ENCODE measurements at regions not wholly inside any gene's neighbourhood (a gene's known extent, or its start where the extent isn't known, plus 50 kb on each side); places are given as distances from the start of the nearest gene placed in this dataset.
A peak's percentile ranks its signal among the peaks of the same experiment; 100 is the strongest.

- DNase-seq (ENCODE audit: low read depth in 3 of 3), result no peak
Measured at GRCh38 chr12:5195691-5196090, 152.0 kb downstream of the KCNA5 start.

GRCh38 chr12:5197131-5197530, 153.5 kb downstream of the KCNA5 start:
- no peak for DNase-seq (ENCODE audit: low read depth in 3 of 3)

GRCh38 chr12:5197656-5198055, 154.0 kb downstream of the KCNA5 start:
- no peak for DNase-seq (ENCODE audit: low read depth in 3 of 3)

- DNase-seq (ENCODE audit: low read depth in 3 of 3), result peak in 1 of 3 experiments; percentile 22
Measured at GRCh38 chr12:5200278-5201087, 156.8 kb downstream of the KCNA5 start.

- DNase-seq (ENCODE audit: low read depth in 3 of 3), result no peak
Measured at GRCh38 chr12:5201554-5202218, 158.0 kb downstream of the KCNA5 start.

GRCh38 chr12:5203274-5203673, 159.6 kb downstream of the KCNA5 start:
- DNase-seq (ENCODE audit: low read depth in 3 of 3), result no peak

GRCh38 chr12:5203720-5204119, 160.0 kb downstream of the KCNA5 start:
- no peak for DNase-seq (ENCODE audit: low read depth in 3 of 3)

GRCh38 chr12:5204271-5204670, 160.6 kb downstream of the KCNA5 start:
- DNase-seq (ENCODE audit: low read depth in 3 of 3), result no peak

- DNase-seq (ENCODE audit: low read depth in 3 of 3), result no peak
Measured at GRCh38 chr12:5204831-5205230, 161.2 kb downstream of the KCNA5 start.

GRCh38 chr12:5206401-5207175, 162.9 kb downstream of the KCNA5 start:
- no peak for DNase-seq (ENCODE audit: low read depth in 3 of 3)

- DNase-seq (ENCODE audit: low read depth in 3 of 3), result no peak
Measured at GRCh38 chr12:5210179-5210922, 166.7 kb downstream of the KCNA5 start.

GRCh38 chr12:5210923-5211290, 167.2 kb downstream of the KCNA5 start:
- DNase-seq (ENCODE audit: low read depth in 3 of 3), result no peak

GRCh38 chr12:5213336-5213735, 169.7 kb downstream of the KCNA5 start:
- DNase-seq (ENCODE audit: low read depth in 3 of 3), result no peak

- DNase-seq (ENCODE audit: low read depth in 3 of 3), result no peak
Measured at GRCh38 chr12:5213990-5214389, 170.3 kb downstream of the KCNA5 start.

- DNase-seq (ENCODE audit: low read depth in 3 of 3), result no peak
Measured at GRCh38 chr12:5217936-5218335, 174.3 kb downstream of the KCNA5 start.

GRCh38 chr12:5220099-5220498, 176.4 kb downstream of the KCNA5 start:
- DNase-seq (ENCODE audit: low read depth in 3 of 3), result no peak

GRCh38 chr12:5220835-5221234, 177.2 kb downstream of the KCNA5 start:
- peak in 1 of 3 experiments; percentile 21 for DNase-seq (ENCODE audit: low read depth in 3 of 3)

- no peak for DNase-seq (ENCODE audit: low read depth in 3 of 3)
Measured at GRCh38 chr12:5222011-5222461, 178.4 kb downstream of the KCNA5 start.

- DNase-seq (ENCODE audit: low read depth in 3 of 3), result no peak
Measured at GRCh38 chr12:5222729-5223128, 179.1 kb downstream of the KCNA5 start.

GRCh38 chr12:5223881-5224280, 180.2 kb downstream of the KCNA5 start:
- DNase-seq (ENCODE audit: low read depth in 3 of 3), result no peak

- no peak for DNase-seq (ENCODE audit: low read depth in 3 of 3)
Measured at GRCh38 chr12:5226581-5226980, 182.9 kb downstream of the KCNA5 start.

Data from stimulated activated CD4-positive, alpha-beta T cell treated with anti-CD3 and anti-CD28 coated beads, TNF-alpha, amount 100 ng/mL, for 24 hours (primary cell).